ENCODE measurements at regions not wholly inside any gene's neighbourhood (a gene's known extent, or its start where the extent isn't known, plus 50 kb on each side); places are given as distances from the start of the nearest gene placed in this dataset.
"Not testable (repeated sequence)": the region's sequence is repeated elsewhere in the genome, so short reads cannot be mapped to it uniquely, and the experiment has no call there.

DNA sequence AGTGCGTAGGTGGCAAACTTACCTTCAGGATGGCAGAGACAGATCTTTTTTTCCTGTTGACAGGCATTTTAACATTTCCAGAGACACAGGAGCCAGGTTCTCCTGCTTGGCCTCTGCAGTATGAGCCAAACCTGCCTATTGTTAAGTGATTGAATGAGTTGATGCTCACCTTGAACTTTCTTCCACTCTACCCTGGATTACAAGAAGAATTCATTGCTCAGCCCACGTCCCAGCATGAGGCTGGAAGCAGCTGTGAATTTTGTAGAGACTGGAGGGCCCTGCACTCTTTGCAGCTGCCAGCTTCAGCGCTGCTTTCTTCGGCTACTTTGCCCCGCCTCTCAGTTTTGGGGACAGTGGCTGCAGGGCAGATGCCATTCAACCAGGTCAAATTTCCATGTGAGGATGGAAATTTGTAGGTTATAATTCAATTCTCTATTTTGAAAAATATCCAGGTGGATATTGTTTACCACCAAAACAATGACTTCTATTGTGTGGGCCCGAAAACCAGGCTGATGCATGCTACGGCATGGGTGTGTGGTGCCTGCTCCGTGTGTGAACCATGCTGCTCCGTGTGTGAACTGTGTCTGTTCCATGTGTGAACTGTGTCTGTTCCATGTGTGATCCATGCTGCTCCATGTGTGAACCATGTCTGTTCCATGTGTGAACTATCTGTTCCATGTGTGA is 75.2 kb upstream of the METTL9 start:
- no peak for DNase-seq (ENCODE audit: low spot score)
- H3K4me1 ChIP-seq (ENCODE audit: control insufficient read depth in 4 of 4, insufficient read depth in 4 of 4, low read length in 3 of 4), result peaks cover 7 to 15% (median 11%) of the 10 kb centered on the region in 4 donors
- no peak overlapping the region for H3K4me3 ChIP-seq (ENCODE audit: low read depth in 1 of 3, low read length in 3 of 3)
- H3K9me3 ChIP-seq (ENCODE audit: control insufficient read depth in 4 of 4, low read length in 3 of 4), result no peaks in the 10 kb centered on the region
- no peak overlapping the region for H3K27ac ChIP-seq (ENCODE audit: low read depth in 1 of 2, low read length in 2 of 2)
- 92% methylated on average over 9 of the region's 9 CpGs for WGBS
- H3K27me3 ChIP-seq (ENCODE audit: control insufficient read depth in 4 of 4, insufficient read depth in 4 of 4, low read length in 3 of 4), result no peaks in the 10 kb centered on the region
- no peaks in the 10 kb centered on the region for H3K36me3 ChIP-seq (ENCODE audit: control insufficient read depth in 4 of 4, insufficient read depth in 3 of 4, low read depth in 1 of 4, low read length in 3 of 4)
- TF ChIP-seq EGR1 (IDR thresholded peaks at IDR 0.05; ENCODE audit: low read depth in 2 of 2) (no peak), FOXA1 (IDR thresholded peaks at IDR 0.05) (no peak), JUND (IDR thresholded peaks at IDR 0.05) (no peak), RAD21 (IDR thresholded peaks at IDR 0.05) (no peak), SP1 (IDR thresholded peaks at IDR 0.05) (no peak), YY1 (IDR thresholded peaks at IDR 0.05) (no peak), HNF4G (IDR thresholded peaks at IDR 0.05) (no peak), NR2F2 (IDR thresholded peaks at IDR 0.05) (no peak), HNF4A (conservative IDR thresholded peaks at IDR 0.05) (no peak), RXRA (IDR thresholded peaks at IDR 0.05) (no peak), GABPA (IDR thresholded peaks at IDR 0.05 in 1 of 2, conservative IDR thresholded peaks at IDR 0.05 in 1 of 2) (no peak), ATF3 (IDR thresholded peaks at IDR 0.05) (no peak)
- TF ChIP-seq, protein P1, sequence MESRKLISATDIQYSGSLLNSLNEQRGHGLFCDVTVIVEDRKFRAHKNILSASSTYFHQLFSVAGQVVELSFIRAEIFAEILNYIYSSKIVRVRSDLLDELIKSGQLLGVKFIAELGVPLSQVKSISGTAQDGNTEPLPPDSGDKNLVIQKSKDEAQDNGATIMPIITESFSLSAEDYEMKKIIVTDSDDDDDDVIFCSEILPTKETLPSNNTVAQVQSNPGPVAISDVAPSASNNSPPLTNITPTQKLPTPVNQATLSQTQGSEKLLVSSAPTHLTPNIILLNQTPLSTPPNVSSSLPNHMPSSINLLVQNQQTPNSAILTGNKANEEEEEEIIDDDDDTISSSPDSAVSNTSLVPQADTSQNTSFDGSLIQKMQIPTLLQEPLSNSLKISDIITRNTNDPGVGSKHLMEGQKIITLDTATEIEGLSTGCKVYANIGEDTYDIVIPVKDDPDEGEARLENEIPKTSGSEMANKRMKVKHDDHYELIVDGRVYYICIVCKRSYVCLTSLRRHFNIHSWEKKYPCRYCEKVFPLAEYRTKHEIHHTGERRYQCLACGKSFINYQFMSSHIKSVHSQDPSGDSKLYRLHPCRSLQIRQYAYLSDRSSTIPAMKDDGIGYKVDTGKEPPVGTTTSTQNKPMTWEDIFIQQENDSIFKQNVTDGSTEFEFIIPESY (IDR thresholded peaks at IDR 0.05), result no peak
- TF ChIP-seq, protein P2, sequence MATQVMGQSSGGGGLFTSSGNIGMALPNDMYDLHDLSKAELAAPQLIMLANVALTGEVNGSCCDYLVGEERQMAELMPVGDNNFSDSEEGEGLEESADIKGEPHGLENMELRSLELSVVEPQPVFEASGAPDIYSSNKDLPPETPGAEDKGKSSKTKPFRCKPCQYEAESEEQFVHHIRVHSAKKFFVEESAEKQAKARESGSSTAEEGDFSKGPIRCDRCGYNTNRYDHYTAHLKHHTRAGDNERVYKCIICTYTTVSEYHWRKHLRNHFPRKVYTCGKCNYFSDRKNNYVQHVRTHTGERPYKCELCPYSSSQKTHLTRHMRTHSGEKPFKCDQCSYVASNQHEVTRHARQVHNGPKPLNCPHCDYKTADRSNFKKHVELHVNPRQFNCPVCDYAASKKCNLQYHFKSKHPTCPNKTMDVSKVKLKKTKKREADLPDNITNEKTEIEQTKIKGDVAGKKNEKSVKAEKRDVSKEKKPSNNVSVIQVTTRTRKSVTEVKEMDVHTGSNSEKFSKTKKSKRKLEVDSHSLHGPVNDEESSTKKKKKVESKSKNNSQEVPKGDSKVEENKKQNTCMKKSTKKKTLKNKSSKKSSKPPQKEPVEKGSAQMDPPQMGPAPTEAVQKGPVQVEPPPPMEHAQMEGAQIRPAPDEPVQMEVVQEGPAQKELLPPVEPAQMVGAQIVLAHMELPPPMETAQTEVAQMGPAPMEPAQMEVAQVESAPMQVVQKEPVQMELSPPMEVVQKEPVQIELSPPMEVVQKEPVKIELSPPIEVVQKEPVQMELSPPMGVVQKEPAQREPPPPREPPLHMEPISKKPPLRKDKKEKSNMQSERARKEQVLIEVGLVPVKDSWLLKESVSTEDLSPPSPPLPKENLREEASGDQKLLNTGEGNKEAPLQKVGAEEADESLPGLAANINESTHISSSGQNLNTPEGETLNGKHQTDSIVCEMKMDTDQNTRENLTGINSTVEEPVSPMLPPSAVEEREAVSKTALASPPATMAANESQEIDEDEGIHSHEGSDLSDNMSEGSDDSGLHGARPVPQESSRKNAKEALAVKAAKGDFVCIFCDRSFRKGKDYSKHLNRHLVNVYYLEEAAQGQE (IDR thresholded peaks at IDR 0.05), result no peak
- no peak overlapping the region for H3K9ac ChIP-seq (ENCODE audit: low read depth in 1 of 2, low read length in 2 of 2)

- H3K4me1 ChIP-seq (ENCODE audit: control insufficient read depth in 4 of 4, insufficient read depth in 4 of 4, low read length in 3 of 4), result peaks cover 6 to 13% (median 9%) of the 10 kb centered on the region in 4 donors
- H3K4me3 ChIP-seq (ENCODE audit: low read depth in 1 of 3, low read length in 3 of 3); H3K9me3 ChIP-seq (ENCODE audit: control insufficient read depth in 4 of 4, low read length in 3 of 4); DNase-seq (ENCODE audit: low spot score); H3K36me3 ChIP-seq (ENCODE audit: control insufficient read depth in 4 of 4, insufficient read depth in 3 of 4, low read depth in 1 of 4, low read length in 3 of 4); H3K27ac ChIP-seq (ENCODE audit: low read depth in 1 of 2, low read length in 2 of 2); H3K9ac ChIP-seq (ENCODE audit: low read depth in 1 of 2, low read length in 2 of 2); H3K27me3 ChIP-seq (ENCODE audit: control insufficient read depth in 4 of 4, insufficient read depth in 4 of 4, low read length in 3 of 4): not testable (repeated sequence)
- 96% methylated on average over 1 of the region's 1 CpG for WGBS
These were observed 74.7 kb upstream of the METTL9 start for GRCh38 chr16:21524752-21525028.

Data from liver (tissue), 7 donors.